ENCODE measurements at regions not wholly inside any gene's neighbourhood (a gene's known extent, or its start where the extent isn't known, plus 50 kb on each side); places are given as distances from the start of the nearest gene placed in this dataset.

- no peak for TF ChIP-seq CTCF (IDR thresholded peaks at IDR 0.05 in 8 of 11, conservative IDR thresholded peaks at IDR 0.05 in 3 of 11)
- no peak for TF ChIP-seq POLR2A (IDR thresholded peaks at IDR 0.05)
- TF ChIP-seq POLR2AphosphoS5 (IDR thresholded peaks at IDR 0.05): no peak
Measured at GRCh38 chr7:106344211-106344610, 59.4 kb upstream of the NAMPT start.

Measured in spleen (tissue), 7 donors.